ENCODE measurements at regions not wholly inside any gene's neighbourhood (a gene's known extent, or its start where the extent isn't known, plus 50 kb on each side); places are given as distances from the start of the nearest gene placed in this dataset.
"Not testable (repeated sequence)": the region's sequence is repeated elsewhere in the genome, so short reads cannot be mapped to it uniquely, and the experiment has no call there.

DNA sequence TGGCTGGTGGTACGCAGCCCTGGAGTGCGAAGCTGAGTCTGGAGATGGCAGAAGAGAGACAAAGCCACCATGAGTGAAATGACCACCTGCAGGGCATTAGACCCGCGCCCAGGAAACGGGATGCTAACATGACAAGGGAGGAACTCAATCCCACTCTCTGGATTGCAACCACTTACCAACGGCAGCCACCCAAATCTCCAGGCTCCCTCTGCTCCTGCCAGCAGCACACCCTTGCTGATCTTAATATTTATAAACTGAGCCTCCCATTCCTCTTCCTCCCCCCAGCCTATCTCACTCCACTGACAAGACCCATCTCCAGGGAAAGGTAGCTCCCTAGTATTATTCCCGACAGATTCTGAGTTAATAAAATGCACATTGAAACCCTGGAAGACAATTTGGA is 1508.8 kb downstream of the FOXD4L5 start:
- not testable (repeated sequence) for TF ChIP-seq POLR2A, POLR2AphosphoS5 (IDR thresholded peaks at IDR 0.05; ENCODE audit: low read depth, low read length)

Data from GM12891 (cell line).